ENCODE measurements at regions not wholly inside any gene's neighbourhood (a gene's known extent, or its start where the extent isn't known, plus 50 kb on each side); places are given as distances from the start of the nearest gene placed in this dataset.

DNA sequence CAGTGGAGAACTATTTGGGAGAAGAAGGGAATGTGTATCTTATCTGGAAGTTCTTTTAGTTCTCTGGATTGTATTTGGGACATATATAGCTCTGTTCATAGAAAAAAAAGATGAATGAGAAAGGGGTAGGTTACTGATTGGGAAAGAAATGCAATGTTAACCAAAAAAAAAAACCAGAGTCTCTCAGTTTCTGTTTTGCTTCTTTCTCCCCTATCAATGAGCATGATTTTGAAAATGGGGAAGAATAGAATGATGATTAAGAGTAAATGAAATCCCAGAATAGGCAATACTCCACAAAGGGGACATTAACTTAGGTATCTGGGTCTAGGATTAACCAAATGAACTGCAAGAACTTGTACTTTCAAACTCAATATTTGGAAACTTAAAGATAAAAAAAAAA is 92.9 kb downstream of the RHOU start:
- DNase-seq (ENCODE audit: low spot score), result no peak
- Mint-ChIP-seq H3K4me1 (ENCODE audit: low read depth) (peaks cover 65% of the 10 kb centered on the region), H3K36me3 (ENCODE audit: low read depth) (no peaks in the 10 kb centered on the region), H3K27ac (no peak overlapping the region), H3K9me3 (no peaks in the 10 kb centered on the region), H3K27me3 (ENCODE audit: insufficient read depth) (peaks cover 14% of the 10 kb centered on the region), H3K4me3 (no peak overlapping the region)
- intact Hi-C loops (cut with micrococcal nuclease), result no loop called here

DNA sequence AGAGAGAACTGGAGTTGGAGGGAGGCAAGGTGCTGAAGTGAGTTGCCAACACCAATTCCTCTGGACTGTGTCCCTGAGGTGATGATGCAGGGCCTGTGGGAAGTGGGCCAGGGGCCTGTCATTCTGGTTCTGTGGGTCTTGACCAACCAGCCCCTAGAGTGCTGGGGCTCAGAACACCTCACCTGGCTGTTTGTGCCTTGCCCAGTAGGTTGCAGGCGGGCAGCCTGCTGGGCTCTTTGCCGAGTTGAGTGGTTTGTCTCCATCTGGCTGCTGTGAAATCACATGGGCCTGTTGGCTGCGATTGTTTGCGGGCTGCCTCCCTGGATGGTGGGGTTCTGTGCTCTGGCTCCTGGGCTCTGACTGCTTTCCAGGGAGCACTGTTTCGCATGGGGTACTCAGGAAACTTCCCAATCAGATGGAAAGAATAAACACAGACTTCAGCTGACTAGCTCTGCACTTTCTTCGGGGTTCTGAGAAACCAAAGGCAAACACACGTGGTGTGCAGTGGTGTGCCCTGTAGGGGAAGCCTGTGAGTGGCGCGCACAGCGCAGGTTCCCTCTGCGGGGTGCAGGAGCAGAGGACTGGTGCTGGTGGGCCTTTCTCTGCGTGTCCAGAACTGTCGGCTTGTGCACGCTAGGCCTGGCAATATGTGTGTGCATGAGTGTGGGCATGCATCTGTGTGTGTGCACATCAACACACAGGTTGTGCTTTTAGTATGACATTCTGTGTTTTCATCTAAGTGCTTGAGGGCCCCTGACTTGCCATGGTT is 95.1 kb downstream of the RHOU start:
- DNase-seq (ENCODE audit: low spot score), result no peak
- H3K27ac Mint-ChIP-seq, result no peak overlapping the region
- H3K27me3 Mint-ChIP-seq (ENCODE audit: insufficient read depth), result peaks cover 13% of the 10 kb centered on the region
- no peak overlapping the region for H3K4me3 Mint-ChIP-seq
- peaks cover 62% of the 10 kb centered on the region for H3K4me1 Mint-ChIP-seq (ENCODE audit: low read depth)
- H3K9me3 Mint-ChIP-seq, result no peaks in the 10 kb centered on the region
- H3K36me3 Mint-ChIP-seq (ENCODE audit: low read depth), result no peaks in the 10 kb centered on the region
- intact Hi-C loops (cut with micrococcal nuclease), result loop anchor here (5.0 kb wide), 1 partner anchor 93 kb away; the partner anchor contains the start of gene RHOU

DNA sequence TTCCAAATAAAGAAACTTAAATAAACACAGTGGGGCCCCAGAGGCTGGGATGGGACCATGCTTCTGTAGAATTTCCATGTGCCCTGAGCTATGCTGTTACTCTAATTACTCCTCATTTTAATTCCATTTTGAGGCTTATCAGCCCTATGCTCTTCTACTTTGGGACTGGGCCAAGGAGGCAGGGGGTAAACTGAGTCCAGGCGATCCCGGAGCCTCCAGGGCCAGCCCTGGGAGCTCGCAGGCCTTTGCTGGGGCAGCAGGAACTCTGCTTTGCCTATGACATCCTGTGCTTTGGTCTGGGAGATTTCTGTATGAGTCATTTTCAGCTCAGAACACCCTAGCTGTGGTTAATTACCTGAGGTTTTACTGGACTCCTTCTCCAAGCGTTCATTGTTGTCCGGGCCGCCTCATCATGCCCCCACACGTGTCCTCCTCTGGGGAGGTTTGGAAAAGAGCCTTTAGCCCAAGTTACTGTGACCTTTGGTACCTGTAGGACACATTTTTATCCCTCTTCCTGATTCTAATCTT is 95.7 kb downstream of the RHOU start:
- Mint-ChIP-seq H3K9me3 (no peaks in the 10 kb centered on the region), H3K36me3 (ENCODE audit: low read depth) (no peaks in the 10 kb centered on the region), H3K27me3 (ENCODE audit: insufficient read depth) (peaks cover 13% of the 10 kb centered on the region), H3K4me3 (no peak overlapping the region), H3K4me1 (ENCODE audit: low read depth) (peaks cover 55% of the 10 kb centered on the region), H3K27ac (no peak overlapping the region)
- DNase-seq (ENCODE audit: low spot score), result peak; percentile 16
- intact Hi-C loops (cut with micrococcal nuclease), result loop anchor here (5.0 kb wide), 1 partner anchor 94 kb away; the partner anchor contains the start of gene RHOU

DNA sequence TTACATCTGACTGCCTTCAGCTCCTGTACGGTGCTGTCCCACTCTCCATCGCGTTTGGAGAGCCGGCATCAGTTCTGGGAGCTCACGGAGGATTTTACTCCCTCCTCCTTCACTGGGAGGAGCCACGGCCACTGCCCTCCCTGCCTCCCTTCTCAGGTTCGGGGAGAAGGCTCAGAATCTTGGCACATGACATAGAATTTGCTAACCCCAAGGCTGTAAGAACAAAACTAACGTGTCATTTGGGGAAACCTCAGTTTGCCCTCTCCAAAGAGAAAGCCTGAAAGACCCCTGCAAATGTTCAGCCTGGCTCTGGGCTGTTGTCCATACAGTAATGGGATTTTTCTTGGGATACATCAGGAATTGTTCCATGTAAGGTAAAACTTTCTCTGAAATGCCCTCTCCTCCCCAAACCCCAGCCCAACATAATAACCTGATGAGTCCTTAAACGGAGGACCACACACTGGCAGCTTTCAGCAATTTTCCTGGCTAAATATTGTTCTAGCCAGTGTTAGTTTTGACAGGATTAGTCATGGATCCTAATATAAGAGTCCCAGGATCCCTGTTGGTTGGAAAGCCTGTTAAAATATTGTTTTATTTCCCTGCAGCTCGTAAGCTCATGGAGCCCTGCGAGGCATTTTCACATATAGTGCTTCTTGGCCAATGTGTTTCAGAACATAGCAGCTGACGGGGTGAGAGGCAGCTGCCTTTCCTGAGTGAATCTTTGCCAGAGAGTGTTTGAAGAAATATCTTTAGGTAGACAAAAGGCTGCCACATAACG is 98.8 kb downstream of the RHOU start:
- peaks cover 14% of the 10 kb centered on the region for H3K27me3 Mint-ChIP-seq (ENCODE audit: insufficient read depth)

DNA sequence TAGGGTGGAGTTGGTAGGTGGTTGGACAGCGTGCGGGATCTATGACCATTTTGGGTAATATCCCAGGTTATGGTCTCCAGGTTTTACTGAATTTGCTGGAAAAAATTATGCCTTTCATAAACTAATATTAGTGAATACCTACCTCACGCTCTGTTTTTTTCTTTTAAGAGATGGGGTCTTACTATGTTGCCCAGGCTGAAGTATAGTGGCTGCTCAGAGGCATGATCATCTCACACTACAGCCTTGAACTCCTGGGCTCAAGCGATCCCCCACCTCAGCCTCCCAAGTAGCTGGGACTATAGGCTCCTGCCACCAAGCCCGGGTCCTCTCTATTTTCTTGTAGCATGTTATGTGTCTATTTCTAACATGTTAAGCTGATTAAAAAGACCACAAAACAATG is 100.2 kb downstream of the RHOU start:
- Mint-ChIP-seq H3K9me3 (no peaks in the 10 kb centered on the region), H3K4me1 (ENCODE audit: low read depth) (peaks cover 18% of the 10 kb centered on the region)
- intact Hi-C loops (cut with micrococcal nuclease), result no loop called here

More for the DNA sequence above, 98.8 kb downstream of the RHOU start:
- no peaks in the 10 kb centered on the region for H3K36me3 Mint-ChIP-seq (ENCODE audit: low read depth)
- no peak overlapping the region for H3K4me3 Mint-ChIP-seq
- peaks cover 31% of the 10 kb centered on the region for H3K4me1 Mint-ChIP-seq (ENCODE audit: low read depth)
- no peak for DNase-seq (ENCODE audit: low spot score)
- intact Hi-C loops (cut with micrococcal nuclease), result loop anchor here (5.0 kb wide), 1 partner anchor 97 kb away; the partner anchor contains the start of gene RHOU
- H3K9me3 Mint-ChIP-seq, result no peaks in the 10 kb centered on the region
- H3K27ac Mint-ChIP-seq, result no peak overlapping the region

DNA sequence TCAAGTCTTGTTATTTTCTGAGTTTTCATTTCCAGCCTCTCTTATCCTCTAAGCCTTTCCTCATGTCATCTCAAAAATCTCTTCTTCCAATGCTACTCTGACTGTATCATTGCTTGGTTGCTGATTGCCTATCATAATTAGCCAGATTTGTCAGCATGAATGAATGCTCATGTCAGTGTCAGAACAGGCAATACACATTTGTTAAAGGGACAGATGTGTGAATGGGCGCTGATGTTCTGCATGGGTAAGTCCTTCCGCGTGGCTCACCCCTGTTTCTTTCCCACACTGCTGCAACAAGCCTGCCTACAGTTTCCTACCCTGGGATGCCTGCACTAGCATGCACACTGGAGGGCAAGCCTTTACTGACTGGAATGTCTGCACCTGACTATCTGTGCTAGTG is 100.6 kb downstream of the RHOU start:
- Mint-ChIP-seq H3K27ac (no peak overlapping the region), H3K4me1 (ENCODE audit: low read depth) (peaks cover 13% of the 10 kb centered on the region), H3K27me3 (ENCODE audit: insufficient read depth) (peaks cover 16% of the 10 kb centered on the region), H3K9me3 (no peaks in the 10 kb centered on the region), H3K36me3 (ENCODE audit: low read depth) (no peaks in the 10 kb centered on the region), H3K4me3 (no peak overlapping the region)
- intact Hi-C loops (cut with micrococcal nuclease), result no loop called here
- DNase-seq (ENCODE audit: low spot score), result no peak

More for the DNA sequence above, 100.2 kb downstream of the RHOU start:
- DNase-seq (ENCODE audit: low spot score), result no peak
- Mint-ChIP-seq H3K4me3 (no peak overlapping the region), H3K27ac (no peak overlapping the region), H3K36me3 (ENCODE audit: low read depth) (no peaks in the 10 kb centered on the region), H3K27me3 (ENCODE audit: insufficient read depth) (peaks cover 16% of the 10 kb centered on the region)

DNA sequence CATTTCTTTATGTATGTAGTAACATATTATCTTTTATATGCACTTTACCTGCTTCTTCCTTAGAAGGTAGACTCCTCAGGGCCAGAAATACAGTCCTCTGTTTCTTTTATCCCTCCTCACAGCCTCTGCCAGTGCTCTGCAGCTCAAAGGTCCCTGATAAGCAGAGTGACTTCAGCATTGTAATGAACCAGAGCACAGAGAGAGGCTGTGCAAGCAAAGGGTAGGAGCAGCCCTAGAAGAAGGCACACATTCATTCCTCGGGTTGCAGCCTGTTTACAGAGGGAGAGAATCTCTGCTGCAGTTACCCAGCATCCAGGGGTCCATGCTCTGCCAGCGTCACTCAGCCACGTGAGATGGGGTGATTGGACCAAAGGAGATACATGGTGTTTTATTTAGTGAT is 101.1 kb downstream of the RHOU start:
- Mint-ChIP-seq H3K4me3 (no peak overlapping the region), H3K4me1 (ENCODE audit: low read depth) (peaks cover 8% of the 10 kb centered on the region), H3K36me3 (ENCODE audit: low read depth) (no peaks in the 10 kb centered on the region), H3K27ac (no peak overlapping the region), H3K27me3 (ENCODE audit: insufficient read depth) (peaks cover 18% of the 10 kb centered on the region), H3K9me3 (no peaks in the 10 kb centered on the region)
- intact Hi-C loops (cut with micrococcal nuclease), result no loop called here
- no peak for DNase-seq (ENCODE audit: low spot score)

DNA sequence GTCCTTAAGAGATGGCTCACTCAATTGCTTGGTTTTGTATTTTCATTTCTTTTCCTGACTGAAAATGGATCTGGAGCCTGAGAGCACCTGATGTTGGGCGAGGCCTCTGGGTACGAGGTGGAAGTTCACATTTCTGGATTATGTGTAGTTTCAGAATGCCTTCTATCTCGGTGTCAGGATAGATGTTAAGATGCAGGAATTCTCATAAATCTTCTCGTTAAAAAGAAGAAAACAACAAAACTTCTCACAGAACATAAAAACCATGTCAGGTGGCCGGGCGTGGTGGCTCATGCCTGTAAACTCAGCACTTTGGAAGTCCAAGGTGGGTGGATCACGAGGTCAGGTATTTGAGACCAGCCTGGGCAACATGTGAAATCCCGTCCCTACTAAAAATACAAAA is 101.8 kb downstream of the RHOU start:
- Mint-ChIP-seq H3K27me3 (ENCODE audit: insufficient read depth) (peaks cover 18% of the 10 kb centered on the region), H3K9me3 (no peaks in the 10 kb centered on the region), H3K4me1 (ENCODE audit: low read depth) (peaks cover 2% of the 10 kb centered on the region), H3K4me3 (no peak overlapping the region), H3K27ac (no peak overlapping the region), H3K36me3 (ENCODE audit: low read depth) (no peaks in the 10 kb centered on the region)
- no peak for DNase-seq (ENCODE audit: low spot score)
- intact Hi-C loops (cut with micrococcal nuclease), result no loop called here

DNA sequence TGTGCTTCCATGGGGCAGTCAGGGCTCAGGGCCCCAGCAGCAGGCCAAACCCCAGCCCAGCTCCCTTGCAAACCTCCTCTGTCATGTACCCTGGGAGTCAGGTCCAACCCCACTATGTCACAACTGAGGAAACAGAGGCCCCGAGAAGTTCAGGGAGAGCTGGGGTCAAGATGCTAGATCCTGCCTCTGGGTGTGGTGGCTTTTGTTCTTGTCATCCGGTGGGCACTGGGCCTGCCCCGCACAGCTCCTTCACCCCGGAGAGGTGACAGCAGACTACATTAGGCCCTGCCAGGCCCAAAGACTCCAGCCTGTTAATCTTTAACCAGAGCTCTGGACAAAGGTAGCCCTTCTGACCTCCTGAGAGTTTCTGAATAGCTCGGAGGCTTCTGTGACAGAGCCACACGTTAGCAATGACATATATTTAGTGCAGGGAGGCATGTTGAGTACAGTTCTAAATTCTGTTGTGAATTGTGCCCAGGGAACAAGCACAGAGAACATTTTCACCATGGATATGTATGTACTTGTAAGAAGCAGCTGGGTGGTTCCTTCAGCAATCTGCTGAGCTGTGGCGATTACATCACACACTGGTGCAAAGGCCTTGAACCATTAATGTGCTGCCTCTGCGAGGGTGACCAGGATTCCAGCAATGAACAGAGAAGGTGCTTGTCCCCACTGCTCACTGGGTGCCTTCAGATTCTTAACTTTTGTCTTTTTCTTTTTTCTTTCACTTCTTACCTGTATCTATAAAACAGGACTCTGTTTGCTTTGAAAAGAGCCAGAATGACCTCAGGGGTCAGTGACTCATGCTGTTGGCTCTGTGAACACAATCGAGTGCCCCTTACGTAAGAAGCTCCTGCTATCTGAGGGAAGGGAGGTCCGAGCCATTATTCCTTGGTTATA is 102.8 kb downstream of the RHOU start:
- DNase-seq (ENCODE audit: low spot score), result no peak
- no peaks in the 10 kb centered on the region for H3K4me1 Mint-ChIP-seq (ENCODE audit: low read depth)
- no peak overlapping the region for H3K4me3 Mint-ChIP-seq
- no peaks in the 10 kb centered on the region for H3K36me3 Mint-ChIP-seq (ENCODE audit: low read depth)
- no peak overlapping the region for H3K27ac Mint-ChIP-seq
- peaks cover 18% of the 10 kb centered on the region for H3K27me3 Mint-ChIP-seq (ENCODE audit: insufficient read depth)
- intact Hi-C loops (cut with micrococcal nuclease), result no loop called here
- peaks cover 5% of the 10 kb centered on the region for H3K9me3 Mint-ChIP-seq

DNA sequence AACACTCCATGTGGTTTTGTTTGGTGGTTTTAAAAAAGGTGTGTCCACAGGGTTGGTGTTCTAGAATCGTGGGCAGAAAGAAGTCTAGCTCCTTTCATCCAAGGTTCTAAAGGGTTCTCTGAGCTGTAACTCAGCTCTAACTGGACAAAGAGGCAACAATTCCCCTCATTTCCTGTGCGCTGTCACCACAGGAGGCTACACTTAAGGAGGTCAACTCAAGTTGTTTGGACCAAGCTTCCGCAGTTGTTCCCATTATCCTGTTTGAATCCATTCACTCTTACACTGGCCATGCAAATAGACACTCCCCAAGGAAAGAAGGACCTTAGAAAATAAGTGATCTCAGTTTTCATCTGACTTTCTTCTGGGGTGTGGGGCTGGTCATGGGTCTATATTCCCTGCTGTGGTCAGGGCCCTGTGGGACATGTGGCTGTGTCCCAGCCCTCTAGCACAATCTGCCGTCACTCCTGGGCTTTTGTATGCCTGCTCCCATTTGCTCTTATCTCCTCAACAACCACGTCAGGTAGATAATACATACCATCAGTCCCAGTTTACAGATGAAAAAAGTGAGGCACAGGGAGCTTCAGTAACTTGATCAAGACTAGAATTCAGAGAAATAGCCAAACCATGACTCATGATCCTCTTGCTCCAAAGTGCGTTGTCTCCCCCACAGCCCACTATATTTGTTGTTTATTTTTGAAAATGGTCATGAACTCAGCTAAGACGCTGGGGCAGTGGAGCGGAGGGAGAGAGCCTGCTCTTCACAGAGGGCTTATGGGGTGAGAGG is 103.6 kb downstream of the RHOU start:
- intact Hi-C loops (cut with micrococcal nuclease), result no loop called here
- Mint-ChIP-seq H3K4me3 (no peak overlapping the region), H3K4me1 (ENCODE audit: low read depth) (no peaks in the 10 kb centered on the region), H3K36me3 (ENCODE audit: low read depth) (no peaks in the 10 kb centered on the region), H3K27me3 (ENCODE audit: insufficient read depth) (peaks cover 18% of the 10 kb centered on the region), H3K9me3 (peaks cover 9% of the 10 kb centered on the region), H3K27ac (no peak overlapping the region)
- DNase-seq (ENCODE audit: low spot score), result no peak

DNA sequence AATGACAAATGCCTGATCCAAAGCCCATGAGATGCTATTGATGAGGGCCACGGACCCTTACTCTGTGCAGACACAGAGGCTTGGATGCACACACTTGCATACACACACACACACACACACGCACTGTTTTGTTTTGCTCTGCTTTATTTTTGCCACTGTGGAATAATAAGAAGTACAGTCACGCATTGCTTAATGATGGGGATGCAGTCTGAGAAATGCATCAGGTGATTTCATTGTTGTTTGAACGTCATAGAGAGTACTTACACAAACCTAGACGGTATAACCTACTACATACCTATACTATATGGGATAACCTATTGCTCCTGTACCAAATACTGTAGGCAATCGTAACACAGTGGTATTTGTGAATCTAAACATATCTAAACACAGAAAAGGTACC is 104.4 kb downstream of the RHOU start:
- Mint-ChIP-seq H3K27me3 (ENCODE audit: insufficient read depth) (peaks cover 16% of the 10 kb centered on the region), H3K36me3 (ENCODE audit: low read depth) (no peaks in the 10 kb centered on the region), H3K27ac (no peak overlapping the region), H3K9me3 (peaks cover 13% of the 10 kb centered on the region), H3K4me3 (no peak overlapping the region), H3K4me1 (ENCODE audit: low read depth) (no peaks in the 10 kb centered on the region)
- no peak for DNase-seq (ENCODE audit: low spot score)
- intact Hi-C loops (cut with micrococcal nuclease), result no loop called here

DNA sequence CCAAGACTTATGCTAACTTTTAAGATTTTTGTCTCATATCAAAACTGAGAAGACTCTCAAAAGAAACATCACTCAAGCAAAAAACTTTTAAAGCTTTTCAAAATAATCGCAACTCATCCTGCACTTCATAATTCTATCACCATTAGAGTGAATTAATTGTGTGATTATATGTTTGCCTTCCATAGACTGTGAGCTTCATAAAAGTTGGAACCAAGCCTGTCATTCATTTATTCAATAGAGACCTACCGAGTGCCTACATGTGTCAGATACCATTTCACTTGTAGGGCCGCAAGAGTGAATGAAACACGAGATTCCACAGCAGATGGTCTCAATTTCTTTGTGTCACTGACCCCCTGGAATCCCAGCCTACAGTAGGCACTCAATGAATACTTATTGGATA is 106.4 kb downstream of the RHOU start:
- Mint-ChIP-seq H3K27ac (no peak overlapping the region), H3K9me3 (peaks cover 13% of the 10 kb centered on the region), H3K27me3 (ENCODE audit: insufficient read depth) (peaks cover 15% of the 10 kb centered on the region), H3K36me3 (ENCODE audit: low read depth) (no peaks in the 10 kb centered on the region), H3K4me3 (no peak overlapping the region), H3K4me1 (ENCODE audit: low read depth) (no peaks in the 10 kb centered on the region)
- intact Hi-C loops (cut with micrococcal nuclease), result no loop called here
- no peak for DNase-seq (ENCODE audit: low spot score)
